ENCODE measurements at regions not wholly inside any gene's neighbourhood (a gene's known extent, or its start where the extent isn't known, plus 50 kb on each side); places are given as distances from the start of the nearest gene placed in this dataset.

- TF ChIP-seq CTCF (conservative IDR thresholded peaks at IDR 0.05) = no peak
- H3K27ac ChIP-seq = no peak overlapping the region
These were observed 282.5 kb upstream of the PLXNA2 start for GRCh38 chr1:208526613-208527125.

GRCh38 chr1:208527156-208527555 lies 283.0 kb upstream of the PLXNA2 start:
- no peak overlapping the region for H3K27ac ChIP-seq
- no peak for TF ChIP-seq CTCF (conservative IDR thresholded peaks at IDR 0.05)

- TF ChIP-seq CTCF (conservative IDR thresholded peaks at IDR 0.05) = no peak
- no peak overlapping the region for H3K27ac ChIP-seq
These were observed 284.5 kb upstream of the PLXNA2 start for GRCh38 chr1:208528578-208529240.

- TF ChIP-seq CTCF (conservative IDR thresholded peaks at IDR 0.05) = no peak
These were observed 287.0 kb upstream of the PLXNA2 start for GRCh38 chr1:208531003-208531750.

GRCh38 chr1:208533746-208534598 lies 289.8 kb upstream of the PLXNA2 start:
- no peak for TF ChIP-seq CTCF (conservative IDR thresholded peaks at IDR 0.05)
- H3K27ac ChIP-seq = no peak overlapping the region

More at GRCh38 chr1:208531003-208531750, 287.0 kb upstream of the PLXNA2 start:
- H3K27ac ChIP-seq = no peak overlapping the region

GRCh38 chr1:208534599-208534897 lies 290.4 kb upstream of the PLXNA2 start:
- TF ChIP-seq CTCF (conservative IDR thresholded peaks at IDR 0.05) = no peak
- H3K27ac ChIP-seq = no peak overlapping the region

- no peak for TF ChIP-seq CTCF (conservative IDR thresholded peaks at IDR 0.05)
- no peak overlapping the region for H3K27ac ChIP-seq
These were observed 290.8 kb upstream of the PLXNA2 start for GRCh38 chr1:208534979-208535378.
